SK-N-SH treated with all-trans-retinoic acid at 6 μM for 48 hours (cell line): ENCODE measurements at regions not wholly inside any gene's neighbourhood (a gene's known extent, or its start where the extent isn't known, plus 50 kb on each side); places are given as distances from the start of the nearest gene placed in this dataset.

Source experiments
- CSDC2 ChIP-seq: fragments of 250-450 bp; sonication (Bioruptor Pico); IDR thresholded peaks from 2 replicates; pipeline ENCODE4 v1.5.0; 2020; ENCODE audit warnings: mild to moderate bottlenecking, moderate library complexity
- OSR1 ChIP-seq: fragments of 250-450 bp; sonication (Bioruptor Pico); IDR thresholded peaks from 2 replicates; pipeline ENCODE4 v1.8.0; 2022; ENCODE audit warnings: moderate library complexity, mild to moderate bottlenecking, inconsistent platforms
- TCF4 ChIP-seq: fragments of 250-450 bp; sonication (Bioruptor Pico); IDR thresholded peaks from 2 replicates; pipeline ENCODE4 v1.8.0; 2021; ENCODE audit warnings: mild to moderate bottlenecking, moderate library complexity, borderline replicate concordance
- ZFP3 ChIP-seq: fragments of 250-450 bp; sonication (Bioruptor Pico); IDR thresholded peaks from 2 replicates; pipeline ENCODE4 v1.5.0; 2020; ENCODE audit warnings: mild to moderate bottlenecking, moderate library complexity
- ZNF565 ChIP-seq: fragments of 450-650 bp; formaldehyde crosslinking; conservative IDR thresholded peaks from 2 replicates; pipeline ENCODE4 v1.5.0; 2020; ENCODE audit warnings: low read depth, mild to moderate bottlenecking, moderate library complexity
- TF ChIP-seq, protein P1 (sequence below): fragments of 250-450 bp; sonication (Bioruptor Pico); IDR thresholded peaks from 2 replicates; pipeline ENCODE4 v1.5.1; 2020; ENCODE audit warnings: low read depth, mild to moderate bottlenecking, moderate library complexity
- TF ChIP-seq, protein P2 (sequence below): fragments of 250-450 bp; sonication (Bioruptor Pico); IDR thresholded peaks from 2 replicates; pipeline ENCODE4 v1.8.0; 2020; ENCODE audit warnings: mild to moderate bottlenecking, moderate library complexity, borderline replicate concordance

GRCh38 chr12:79527473-79527872 lies 163.3 kb downstream of the PAWR start:
- TF ChIP-seq, protein P1, sequence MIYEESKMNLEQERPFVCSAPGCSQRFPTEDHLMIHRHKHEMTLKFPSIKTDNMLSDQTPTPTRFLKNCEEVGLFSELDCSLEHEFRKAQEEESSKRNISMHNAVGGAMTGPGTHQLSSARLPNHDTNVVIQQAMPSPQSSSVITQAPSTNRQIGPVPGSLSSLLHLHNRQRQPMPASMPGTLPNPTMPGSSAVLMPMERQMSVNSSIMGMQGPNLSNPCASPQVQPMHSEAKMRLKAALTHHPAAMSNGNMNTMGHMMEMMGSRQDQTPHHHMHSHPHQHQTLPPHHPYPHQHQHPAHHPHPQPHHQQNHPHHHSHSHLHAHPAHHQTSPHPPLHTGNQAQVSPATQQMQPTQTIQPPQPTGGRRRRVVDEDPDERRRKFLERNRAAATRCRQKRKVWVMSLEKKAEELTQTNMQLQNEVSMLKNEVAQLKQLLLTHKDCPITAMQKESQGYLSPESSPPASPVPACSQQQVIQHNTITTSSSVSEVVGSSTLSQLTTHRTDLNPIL (CRISPR knock-in tag) = no peak
- TF ChIP-seq OSR1 (CRISPR knock-in tag) = no peak
- TF ChIP-seq CSDC2 (CRISPR knock-in tag) = no peak
- TF ChIP-seq, protein P2, sequence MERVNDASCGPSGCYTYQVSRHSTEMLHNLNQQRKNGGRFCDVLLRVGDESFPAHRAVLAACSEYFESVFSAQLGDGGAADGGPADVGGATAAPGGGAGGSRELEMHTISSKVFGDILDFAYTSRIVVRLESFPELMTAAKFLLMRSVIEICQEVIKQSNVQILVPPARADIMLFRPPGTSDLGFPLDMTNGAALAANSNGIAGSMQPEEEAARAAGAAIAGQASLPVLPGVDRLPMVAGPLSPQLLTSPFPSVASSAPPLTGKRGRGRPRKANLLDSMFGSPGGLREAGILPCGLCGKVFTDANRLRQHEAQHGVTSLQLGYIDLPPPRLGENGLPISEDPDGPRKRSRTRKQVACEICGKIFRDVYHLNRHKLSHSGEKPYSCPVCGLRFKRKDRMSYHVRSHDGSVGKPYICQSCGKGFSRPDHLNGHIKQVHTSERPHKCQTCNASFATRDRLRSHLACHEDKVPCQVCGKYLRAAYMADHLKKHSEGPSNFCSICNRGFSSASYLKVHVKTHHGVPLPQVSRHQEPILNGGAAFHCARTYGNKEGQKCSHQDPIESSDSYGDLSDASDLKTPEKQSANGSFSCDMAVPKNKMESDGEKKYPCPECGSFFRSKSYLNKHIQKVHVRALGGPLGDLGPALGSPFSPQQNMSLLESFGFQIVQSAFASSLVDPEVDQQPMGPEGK = no peak
- no peak for TF ChIP-seq ZFP3 (CRISPR knock-in tag)
- TF ChIP-seq ZNF565 (CRISPR knock-in tag) = no peak
- no peak for TF ChIP-seq TCF4 (CRISPR knock-in tag)
